Endodermal cell (in vitro differentiated cells): ENCODE measurements at regions not wholly inside any gene's neighbourhood (a gene's known extent, or its start where the extent isn't known, plus 50 kb on each side); places are given as distances from the start of the nearest gene placed in this dataset.

Experiments used
- DNase-seq: peaks from one replicate; pipeline ENCODE4 v3.0.0-alpha.2; 2017
- H3K27ac ChIP-seq: 2 replicates; pipeline ENCODE4 v1.5.1; 2013; ENCODE audit warnings: mild to moderate bottlenecking, low read depth, low read length, moderate library complexity
- H3K27me3 ChIP-seq: 2 replicates; pipeline ENCODE4 v1.6.1; 2013; ENCODE audit warnings: mild to moderate bottlenecking, low read length, moderate library complexity; ENCODE audit not compliant: insufficient read depth, control insufficient read depth, poor library complexity, severe bottlenecking
- H3K36me3 ChIP-seq: 2 replicates; pipeline ENCODE4 v1.7.0; 2013; ENCODE audit warnings: mild to moderate bottlenecking, low read length, moderate library complexity; ENCODE audit not compliant: control insufficient read depth, insufficient read depth
- H3K4me1 ChIP-seq: one replicate; pipeline ENCODE4 v1.7.0; 2013; ENCODE audit warnings: low read length; ENCODE audit not compliant: control insufficient read depth, insufficient read depth
- H3K4me3 ChIP-seq: 2 replicates; pipeline ENCODE4 v1.5.1; 2013; ENCODE audit warnings: mild to moderate bottlenecking, low read length, moderate library complexity
- H3K9ac ChIP-seq: 2 replicates; pipeline ENCODE4 v1.6.1; 2013; ENCODE audit warnings: mild to moderate bottlenecking, low read length, moderate library complexity; ENCODE audit not compliant: poor library complexity, severe bottlenecking; ENCODE audit errors: extremely low read depth
- H3K9me3 ChIP-seq: 2 replicates; pipeline ENCODE4 v1.6.1; 2013; ENCODE audit warnings: mild to moderate bottlenecking, low read length, moderate library complexity; ENCODE audit not compliant: control insufficient read depth
- H3K27ac Mint-ChIP-seq: 2 replicates; pipeline ENCODE4 v1.8.0; 2020; ENCODE audit warnings: mixed read lengths
- H3K27me3 Mint-ChIP-seq: 2 replicates; pipeline ENCODE4 v1.8.0; 2021; ENCODE audit warnings: mild to moderate bottlenecking, mixed read lengths; ENCODE audit not compliant: insufficient read depth
- H3K36me3 Mint-ChIP-seq: 2 replicates; pipeline ENCODE4 v1.8.0; 2020; ENCODE audit warnings: low read depth, mixed read lengths
- H3K4me1 Mint-ChIP-seq: 2 replicates; pipeline ENCODE4 v1.8.0; 2020; ENCODE audit warnings: mixed read lengths
- H3K4me3 Mint-ChIP-seq: 2 replicates; pipeline ENCODE4 v1.8.0; 2020; ENCODE audit warnings: mild to moderate bottlenecking, moderate library complexity, mixed read lengths
- H3K9me3 Mint-ChIP-seq: 2 replicates; pipeline ENCODE4 v1.8.0; 2020; ENCODE audit warnings: mild to moderate bottlenecking, mixed read lengths
- WGBS, 2 experiments: methylation state at CpG; one replicate each; pipeline versions ENCODE4 v1.1.5 to v1.1.7; 2013; ENCODE audit warnings: missing lambda C conversion rate in 2 of 2, mixed read lengths in 1 of 2; ENCODE audit not compliant: insufficient coverage in 1 of 2, insufficient read length in 1 of 2; 5-methylcytosine and 5-hydroxymethylcytosine counted together
- TF ChIP-seq, protein P1 (sequence below): fragments of 200-600 bp; sonication (generic); conservative IDR thresholded peaks from 2 replicates; pipeline ENCODE4 v1.5.0; 2021; ENCODE audit warnings: antibody characterized with exemption, mild to moderate bottlenecking

DNA sequence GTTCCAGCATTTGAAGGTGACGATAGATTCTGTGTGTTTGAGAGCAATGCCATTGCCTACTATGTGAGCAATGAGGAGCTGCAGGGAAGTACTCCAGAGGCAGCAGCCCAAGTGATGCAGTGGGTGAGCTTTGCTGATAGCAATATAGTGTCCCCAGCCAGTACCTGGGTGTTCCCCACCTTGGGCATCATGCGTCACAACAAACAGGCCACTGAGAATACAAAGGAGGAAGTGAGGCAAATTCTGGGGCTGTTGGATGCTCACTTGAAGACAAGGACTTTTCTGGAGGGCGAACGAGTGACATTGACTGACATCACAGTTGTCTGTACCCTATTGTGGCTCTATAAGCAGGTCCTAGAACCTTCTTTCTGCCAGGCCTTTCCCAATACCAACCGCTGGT lies 142.0 kb downstream of the PLS3 start:
- Mint-ChIP-seq H3K27me3 (peaks cover 3% of the 10 kb centered on the region), H3K27ac (no peak overlapping the region), H3K9me3 (no peaks in the 10 kb centered on the region), H3K4me3 (no peak overlapping the region), H3K4me1 (peaks cover 6% of the 10 kb centered on the region), H3K36me3 (no peaks in the 10 kb centered on the region)
- Histone ChIP-seq H3K4me3 (no peak overlapping the region), H3K27ac (no peak overlapping the region), H3K9me3 (no peaks in the 10 kb centered on the region), H3K27me3 (no peaks in the 10 kb centered on the region), H3K4me1 (no peaks in the 10 kb centered on the region), H3K36me3 (no peaks in the 10 kb centered on the region), H3K9ac (no peak overlapping the region)
- TF ChIP-seq, protein P1, sequence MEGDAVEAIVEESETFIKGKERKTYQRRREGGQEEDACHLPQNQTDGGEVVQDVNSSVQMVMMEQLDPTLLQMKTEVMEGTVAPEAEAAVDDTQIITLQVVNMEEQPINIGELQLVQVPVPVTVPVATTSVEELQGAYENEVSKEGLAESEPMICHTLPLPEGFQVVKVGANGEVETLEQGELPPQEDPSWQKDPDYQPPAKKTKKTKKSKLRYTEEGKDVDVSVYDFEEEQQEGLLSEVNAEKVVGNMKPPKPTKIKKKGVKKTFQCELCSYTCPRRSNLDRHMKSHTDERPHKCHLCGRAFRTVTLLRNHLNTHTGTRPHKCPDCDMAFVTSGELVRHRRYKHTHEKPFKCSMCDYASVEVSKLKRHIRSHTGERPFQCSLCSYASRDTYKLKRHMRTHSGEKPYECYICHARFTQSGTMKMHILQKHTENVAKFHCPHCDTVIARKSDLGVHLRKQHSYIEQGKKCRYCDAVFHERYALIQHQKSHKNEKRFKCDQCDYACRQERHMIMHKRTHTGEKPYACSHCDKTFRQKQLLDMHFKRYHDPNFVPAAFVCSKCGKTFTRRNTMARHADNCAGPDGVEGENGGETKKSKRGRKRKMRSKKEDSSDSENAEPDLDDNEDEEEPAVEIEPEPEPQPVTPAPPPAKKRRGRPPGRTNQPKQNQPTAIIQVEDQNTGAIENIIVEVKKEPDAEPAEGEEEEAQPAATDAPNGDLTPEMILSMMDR, result no peak
- 91 to 100% methylated on average over 1 to 5 of the region's 5 CpGs for WGBS, 2 experiments
- peak; percentile 24 for DNase-seq

- TF ChIP-seq, protein P1, result no peak
- Mint-ChIP-seq H3K36me3 (no peaks in the 10 kb centered on the region), H3K4me1 (peaks cover 2% of the 10 kb centered on the region), H3K4me3 (no peak overlapping the region), H3K27ac (no peak overlapping the region), H3K9me3 (no peaks in the 10 kb centered on the region), H3K27me3 (no peaks in the 10 kb centered on the region)
- no peak for DNase-seq
- no peak overlapping the region for H3K9ac ChIP-seq
- no peaks in the 10 kb centered on the region for H3K27me3 ChIP-seq
- H3K9me3 ChIP-seq, result no peaks in the 10 kb centered on the region
- no peaks in the 10 kb centered on the region for H3K36me3 ChIP-seq
- H3K4me3 ChIP-seq, result no peak overlapping the region
- H3K27ac ChIP-seq, result no peak overlapping the region
- H3K4me1 ChIP-seq, result no peaks in the 10 kb centered on the region
Observed at GRCh38 chrX:115709039-115709438, 148.1 kb downstream of the PLS3 start.

- Histone ChIP-seq H3K9ac (no peak overlapping the region), H3K27ac (no peak overlapping the region), H3K4me1 (no peaks in the 10 kb centered on the region), H3K27me3 (no peaks in the 10 kb centered on the region), H3K36me3 (no peaks in the 10 kb centered on the region), H3K9me3 (no peaks in the 10 kb centered on the region), H3K4me3 (no peak overlapping the region)
- WGBS, 2 experiments, result 88% methylated on average over 1 of the region's 1 CpG; no CpG with 5 or more reads in 1 of the 2 experiments
- no peak for DNase-seq
- H3K4me3 Mint-ChIP-seq, result no peak overlapping the region
- H3K9me3 Mint-ChIP-seq, result no peaks in the 10 kb centered on the region
- H3K4me1 Mint-ChIP-seq, result no peaks in the 10 kb centered on the region
- H3K36me3 Mint-ChIP-seq, result no peaks in the 10 kb centered on the region
- H3K27ac Mint-ChIP-seq, result no peak overlapping the region
- H3K27me3 Mint-ChIP-seq, result no peaks in the 10 kb centered on the region
- TF ChIP-seq, protein P1, result no peak
Observed at GRCh38 chrX:115712484-115712883, 151.5 kb downstream of the PLS3 start.
